ENCODE measurements at regions not wholly inside any gene's neighbourhood (a gene's known extent, or its start where the extent isn't known, plus 50 kb on each side); places are given as distances from the start of the nearest gene placed in this dataset.

- no TSS peak for BruUV-seq (replicated peaks)
- no peak overlapping the region for H3K4me3 ChIP-seq (ENCODE audit: insufficient read depth, low read depth, low read length)
Measured at GRCh38 chr15:47358876-47359275, 358.4 kb upstream of the SEMA6D start.

More at GRCh38 chr15:47358876-47359275, 358.4 kb upstream of the SEMA6D start:
- no peak overlapping the region for H3K56ac ChIP-seq (ENCODE audit: extremely low read depth, insufficient read depth, low read length)
- no peaks in the 10 kb centered on the region for H3K9me1 ChIP-seq (ENCODE audit: insufficient read depth, low read length)
- no peak overlapping the region for H2BK15ac ChIP-seq (ENCODE audit: low read depth, low read length)
- no peak overlapping the region for H3K9ac ChIP-seq (ENCODE audit: low read depth, low read length)
- no peaks in the 10 kb centered on the region for H4K20me1 ChIP-seq (ENCODE audit: insufficient read depth, low read length)
- H2AK5ac ChIP-seq (ENCODE audit: low read depth, low read length): no peak overlapping the region
- H2AK9ac ChIP-seq (replicated peaks; ENCODE audit: low read depth, low read length, poor library complexity): no peak overlapping the region
- no CpG with 5 or more reads among the region's 2 CpGs for WGBS, 2 experiments (ENCODE audit: extremely low coverage in 2 of 2, insufficient read length in 1 of 2)
- H3K4me1 ChIP-seq (ENCODE audit: control insufficient read depth, insufficient read depth, low read length): no peaks in the 10 kb centered on the region; the same call in 1 of the 2 replicates
- H3K27ac ChIP-seq (ENCODE audit: insufficient read depth, low read length): no peak overlapping the region
- no peak overlapping the region for H2BK120ac ChIP-seq (ENCODE audit: low read depth, low read length)
- H2AFZ ChIP-seq (replicated peaks; ENCODE audit: low read length, poor library complexity): no peak overlapping the region
- no peak overlapping the region for H3K18ac ChIP-seq (ENCODE audit: low read depth, low read length)
- H3K4ac ChIP-seq (ENCODE audit: low read depth, low read length): no peak overlapping the region
- no peaks in the 10 kb centered on the region for H3K36me3 ChIP-seq (ENCODE audit: control insufficient read depth, insufficient read depth, low read length)
- TF ChIP-seq CEBPB (IDR thresholded peaks at IDR 0.05; ENCODE audit: low read depth, low read length) (no peak), MAFK (IDR thresholded peaks at IDR 0.05; ENCODE audit: low read depth, low read length) (no peak), MXI1 (IDR thresholded peaks at IDR 0.05; ENCODE audit: borderline replicate concordance, low read depth, low read length) (no peak), MAZ (IDR thresholded peaks at IDR 0.05; ENCODE audit: borderline replicate concordance, low read depth, low read length) (no peak), BHLHE40 (IDR thresholded peaks at IDR 0.05; ENCODE audit: low read depth, low read length) (no peak)
- ChIA-PET POLR2A (ENCODE audit: unreplicated experiment) (no interaction called here), CTCF (no interaction called here)
- H2BK5ac ChIP-seq (ENCODE audit: low read depth, low read length, poor library complexity, severe bottlenecking): no peak overlapping the region
- H3K23ac ChIP-seq (ENCODE audit: low read depth, low read length): no peak overlapping the region
- intact Hi-C loops (cut with micrococcal nuclease) (no loop called here), in situ Hi-C loops (cut with MboI; ENCODE audit: low sequenced_read_pairs) (no loop called here), dilution Hi-C loops (cut with HindIII; ENCODE audit: low sequenced_read_pairs, unreplicated experiment) (no loop called here)
- peak overlapping the region; percentile 45; the same call in 1 of the 2 replicates for H2BK20ac ChIP-seq (ENCODE audit: low read depth, low read length)
- H4K91ac ChIP-seq (ENCODE audit: insufficient read depth, low read depth, low read length): no peak overlapping the region
- no peaks in the 10 kb centered on the region for H3K9me3 ChIP-seq (ENCODE audit: control insufficient read depth, insufficient read depth, low read length)
- ATAC-seq (ENCODE audit: low read depth): no peak
- DNase-seq: no peak
- H4K8ac ChIP-seq (ENCODE audit: low read depth in 2 of 2, low read length in 2 of 2): no peak overlapping the region
- H4K5ac ChIP-seq (ENCODE audit: low read depth, low read length): no peak overlapping the region
- no peaks in the 10 kb centered on the region for H3K27me3 ChIP-seq (ENCODE audit: control insufficient read depth, insufficient read depth, low read length)
- H3K4me2 ChIP-seq (ENCODE audit: low read depth, low read length): no peak overlapping the region
- no peak overlapping the region for H3K14ac ChIP-seq (replicated peaks; ENCODE audit: low read depth, low read length)
- no peaks in the 10 kb centered on the region for H3K79me1 ChIP-seq (ENCODE audit: low read depth in 1 of 2, low read length in 2 of 2)

All from IMR-90 (cell line).